MM.1S (cell line): ENCODE measurements at regions not wholly inside any gene's neighbourhood (a gene's known extent, or its start where the extent isn't known, plus 50 kb on each side); places are given as distances from the start of the nearest gene placed in this dataset.

Experiments used
- DNase-seq: peaks from one replicate; pipeline ENCODE4 v3.0.0-alpha.2; 2015
- H2AFZ ChIP-seq: fragments of 300-600 bp; sonication (generic); 2 replicates; pipeline ENCODE4 v1.6.0; 2016; ENCODE audit warnings: antibody characterized with exemption, low read length
- H3F3A ChIP-seq: fragments of 300-600 bp; sonication (generic); 2 replicates; pipeline ENCODE4 v1.6.1; 2016; ENCODE audit warnings: mild to moderate bottlenecking, antibody characterized with exemption, low read length, moderate library complexity, mixed read lengths; ENCODE audit not compliant: insufficient read depth
- H3K27ac ChIP-seq: fragments of 300-600 bp; sonication (generic); 2 replicates; pipeline ENCODE4 v1.5.1; 2016; ENCODE audit warnings: mild to moderate bottlenecking, low read length
- H3K27me3 ChIP-seq: fragments of 300-600 bp; sonication (generic); replicated peaks from 2 replicates; pipeline ENCODE4 v1.6.0; 2016; ENCODE audit warnings: low read length; ENCODE audit not compliant: insufficient read depth
- H3K36me3 ChIP-seq: fragments of 300-600 bp; sonication (generic); replicated peaks from 2 replicates; pipeline ENCODE4 v1.6.1; 2016; ENCODE audit warnings: mild to moderate bottlenecking, low read length, mixed read lengths; ENCODE audit not compliant: insufficient read depth
- H3K4me1 ChIP-seq: fragments of 300-600 bp; sonication (generic); 2 replicates; pipeline ENCODE4 v1.6.1; 2016; ENCODE audit warnings: low read length, mixed read lengths
- H3K4me2 ChIP-seq: fragments of 300-600 bp; sonication (generic); 2 replicates; pipeline ENCODE4 v1.6.0; 2016; ENCODE audit warnings: low read depth, low read length
- H3K4me3 ChIP-seq: fragments of 300-600 bp; sonication (generic); 2 replicates; pipeline ENCODE4 v1.5.1; 2016; ENCODE audit warnings: low read length, mixed read lengths
- H3K79me2 ChIP-seq: fragments of 300-600 bp; sonication (generic); 2 replicates; pipeline ENCODE4 v1.6.1; 2016; ENCODE audit warnings: mixed run types, low read length, mixed read lengths
- H3K9ac ChIP-seq: fragments of 300-600 bp; sonication (generic); 2 replicates; pipeline ENCODE4 v1.6.1; 2016; ENCODE audit warnings: low read length, mixed read lengths
- H3K9me2 ChIP-seq: fragments of 300-600 bp; sonication (generic); replicated peaks from 2 replicates; pipeline ENCODE4 v1.6.1; 2016; ENCODE audit warnings: mild to moderate bottlenecking, low read length, mixed read lengths; ENCODE audit not compliant: insufficient read depth
- H3K9me3 ChIP-seq: fragments of 300-600 bp; sonication (generic); replicated peaks from 2 replicates; pipeline ENCODE4 v1.6.1; 2016; ENCODE audit warnings: mild to moderate bottlenecking, low read length, mixed read lengths; ENCODE audit not compliant: insufficient read depth
- H4K20me1 ChIP-seq: fragments of 300-600 bp; sonication (generic); 2 replicates; pipeline ENCODE4 v1.6.1; 2016; ENCODE audit warnings: mild to moderate bottlenecking, low read length, moderate library complexity, mixed read lengths; ENCODE audit not compliant: insufficient read depth
- EZH2 ChIP-seq: fragments of 300-600 bp; sonication (generic); optimal IDR thresholded peaks from 2 replicates; pipeline ENCODE3; 2017; ENCODE audit warnings: low read depth, mild to moderate bottlenecking, antibody characterized with exemption, low read length, mixed read lengths
- EZH2phosphoT487 ChIP-seq: fragments of 300-600 bp; sonication (generic); IDR thresholded peaks from 2 replicates; pipeline ENCODE4 v1.6.1; 2018; ENCODE audit warnings: antibody characterized with exemption, low read length
- TF ChIP-seq, protein P1 (sequence below): fragments of 300-600 bp; sonication (generic); IDR thresholded peaks from 2 replicates; pipeline ENCODE4 v1.5.1; 2016; ENCODE audit warnings: antibody characterized with exemption, low read length, mixed read lengths

DNA sequence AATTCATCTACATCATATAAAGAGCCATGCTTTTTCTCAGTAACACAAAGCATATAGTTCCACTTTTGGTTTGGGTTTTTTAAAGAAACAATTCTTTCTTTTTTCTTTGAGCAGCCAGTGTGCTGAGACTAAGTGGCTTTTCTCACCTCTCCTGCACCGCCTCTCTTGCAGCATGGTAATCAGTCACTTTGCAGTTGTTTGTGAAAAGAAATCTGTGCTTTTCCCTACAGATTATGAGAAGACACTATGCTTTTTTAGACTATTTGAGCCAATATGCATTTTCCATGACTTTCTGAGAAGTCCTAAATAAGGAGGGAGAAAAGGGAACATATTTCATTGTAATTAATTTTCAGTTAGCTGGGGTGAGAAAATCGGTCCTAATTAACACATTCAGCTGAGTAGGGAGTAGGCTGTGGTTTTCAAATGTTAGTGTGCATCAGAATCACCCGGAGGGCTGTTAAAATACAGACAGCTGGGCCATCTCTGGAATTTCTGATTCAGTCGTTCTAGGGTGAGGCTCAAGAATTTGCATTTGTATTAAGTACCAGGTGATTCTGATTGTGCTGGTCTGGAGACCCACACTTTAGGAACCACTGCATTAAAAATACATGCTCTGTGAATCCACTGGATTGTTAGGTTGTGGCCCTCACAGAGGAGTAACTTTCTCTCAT lies 155.2 kb downstream of the TINAG start:
- DNase-seq = no peak
- no peaks in the 10 kb centered on the region for H3K9me3 ChIP-seq
- no peaks in the 10 kb centered on the region for H3K36me3 ChIP-seq
- H4K20me1 ChIP-seq = no peaks in the 10 kb centered on the region
- H2AFZ ChIP-seq = no peak overlapping the region
- H3K9me2 ChIP-seq = no peaks in the 10 kb centered on the region
- H3K79me2 ChIP-seq = no peaks in the 10 kb centered on the region
- H3K4me1 ChIP-seq = no peaks in the 10 kb centered on the region
- no peak overlapping the region for H3K4me3 ChIP-seq
- TF ChIP-seq EZH2 = no peak
- TF ChIP-seq, protein P1, sequence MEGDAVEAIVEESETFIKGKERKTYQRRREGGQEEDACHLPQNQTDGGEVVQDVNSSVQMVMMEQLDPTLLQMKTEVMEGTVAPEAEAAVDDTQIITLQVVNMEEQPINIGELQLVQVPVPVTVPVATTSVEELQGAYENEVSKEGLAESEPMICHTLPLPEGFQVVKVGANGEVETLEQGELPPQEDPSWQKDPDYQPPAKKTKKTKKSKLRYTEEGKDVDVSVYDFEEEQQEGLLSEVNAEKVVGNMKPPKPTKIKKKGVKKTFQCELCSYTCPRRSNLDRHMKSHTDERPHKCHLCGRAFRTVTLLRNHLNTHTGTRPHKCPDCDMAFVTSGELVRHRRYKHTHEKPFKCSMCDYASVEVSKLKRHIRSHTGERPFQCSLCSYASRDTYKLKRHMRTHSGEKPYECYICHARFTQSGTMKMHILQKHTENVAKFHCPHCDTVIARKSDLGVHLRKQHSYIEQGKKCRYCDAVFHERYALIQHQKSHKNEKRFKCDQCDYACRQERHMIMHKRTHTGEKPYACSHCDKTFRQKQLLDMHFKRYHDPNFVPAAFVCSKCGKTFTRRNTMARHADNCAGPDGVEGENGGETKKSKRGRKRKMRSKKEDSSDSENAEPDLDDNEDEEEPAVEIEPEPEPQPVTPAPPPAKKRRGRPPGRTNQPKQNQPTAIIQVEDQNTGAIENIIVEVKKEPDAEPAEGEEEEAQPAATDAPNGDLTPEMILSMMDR = no peak
- TF ChIP-seq EZH2phosphoT487 = no peak
- H3K4me2 ChIP-seq = no peak overlapping the region
- no peak overlapping the region for H3K9ac ChIP-seq
- no peak overlapping the region for H3K27ac ChIP-seq
- no peaks in the 10 kb centered on the region for H3K27me3 ChIP-seq
- H3F3A ChIP-seq = no peaks in the 10 kb centered on the region

DNA sequence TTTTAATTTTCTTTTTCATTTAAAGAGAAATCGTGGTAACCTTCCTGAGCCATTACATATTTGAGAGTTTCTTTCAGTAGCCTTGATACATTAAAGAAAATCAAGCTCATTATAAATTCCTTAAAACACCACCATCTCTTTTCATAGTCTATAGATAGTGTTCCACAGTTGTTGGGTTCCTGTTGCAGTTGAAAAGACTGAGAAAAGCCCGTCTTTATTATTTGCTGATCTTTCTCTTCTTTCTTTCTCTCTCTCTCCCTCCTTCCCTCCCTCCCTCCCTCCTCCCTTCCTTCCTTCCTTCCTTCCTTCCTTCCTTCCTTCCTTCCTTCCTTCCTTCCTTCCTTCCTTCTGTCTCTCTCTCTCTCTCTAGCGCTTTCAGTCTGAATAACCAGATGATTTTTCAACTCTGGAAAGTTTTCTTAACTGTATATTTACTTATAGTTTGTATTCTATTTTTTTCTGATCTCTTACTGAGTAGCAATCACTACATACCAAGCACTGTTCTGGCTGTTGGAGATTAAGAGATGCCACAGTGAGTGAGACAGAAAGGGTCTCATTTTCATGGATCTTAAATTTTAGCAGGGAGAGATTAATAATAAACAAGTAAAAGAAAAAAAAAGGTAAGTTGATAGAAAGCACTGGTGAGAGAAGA lies 157.5 kb downstream of the TINAG start:
- H3K4me1 ChIP-seq = no peaks in the 10 kb centered on the region
- no peak for DNase-seq
- no peaks in the 10 kb centered on the region for H3K9me2 ChIP-seq
- H3K9ac ChIP-seq = no peak overlapping the region
- no peak for TF ChIP-seq EZH2phosphoT487
- TF ChIP-seq, protein P1 = no peak
- TF ChIP-seq EZH2 = no peak
- no peak overlapping the region for H2AFZ ChIP-seq
- no peaks in the 10 kb centered on the region for H3K9me3 ChIP-seq
- no peak overlapping the region for H3K4me2 ChIP-seq
- no peaks in the 10 kb centered on the region for H3K79me2 ChIP-seq
- H3K36me3 ChIP-seq = no peaks in the 10 kb centered on the region
- no peak overlapping the region for H3K27ac ChIP-seq
- H3K4me3 ChIP-seq = no peak overlapping the region
- H4K20me1 ChIP-seq = no peaks in the 10 kb centered on the region
- no peaks in the 10 kb centered on the region for H3K27me3 ChIP-seq
- no peaks in the 10 kb centered on the region for H3F3A ChIP-seq

DNA sequence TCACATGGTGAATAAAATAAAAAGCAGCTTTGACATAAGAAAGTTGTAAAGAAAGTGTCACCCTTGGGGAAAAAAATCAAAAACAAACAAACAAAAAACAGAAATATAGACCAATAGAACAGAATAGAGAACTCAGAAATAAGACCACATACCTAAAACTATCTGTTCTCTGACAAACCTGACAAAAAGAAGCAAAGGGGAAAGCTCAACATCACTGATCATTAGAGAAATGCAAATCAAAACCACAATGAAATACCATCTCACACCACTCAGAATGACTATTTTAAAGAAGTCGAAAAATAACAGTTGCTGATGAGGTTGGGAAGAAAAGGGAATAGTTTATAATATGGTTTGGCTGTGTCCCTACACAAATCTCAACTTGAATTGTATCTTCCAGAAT lies 159.1 kb downstream of the TINAG start:
- Histone ChIP-seq H3K79me2 (no peaks in the 10 kb centered on the region), H2AFZ (no peak overlapping the region), H3K27ac (no peak overlapping the region), H3K4me1 (no peaks in the 10 kb centered on the region), H3K4me3 (no peak overlapping the region), H3K9ac (no peak overlapping the region), H3K9me3 (no peaks in the 10 kb centered on the region), H3F3A (no peaks in the 10 kb centered on the region), H3K4me2 (no peak overlapping the region), H3K9me2 (no peaks in the 10 kb centered on the region), H3K36me3 (no peaks in the 10 kb centered on the region), H4K20me1 (no peaks in the 10 kb centered on the region), H3K27me3 (no peaks in the 10 kb centered on the region)
- no peak for DNase-seq
- TF ChIP-seq EZH2 (no peak), EZH2phosphoT487 (no peak)
- TF ChIP-seq, protein P1 = no peak
